ENCODE measurements at regions not wholly inside any gene's neighbourhood (a gene's known extent, or its start where the extent isn't known, plus 50 kb on each side); places are given as distances from the start of the nearest gene placed in this dataset.

GRCh38 chr2:67923696-67924095 is 139.1 kb downstream of the C1D start:
- no peak for TF ChIP-seq CTCF (optimal IDR thresholded peaks at IDR 0.05 in 1 of 3, IDR thresholded peaks at IDR 0.05 in 1 of 3, conservative IDR thresholded peaks at IDR 0.05 in 1 of 3; ENCODE audit: extremely low read depth in 1 of 3, insufficient read depth in 2 of 3, low read length in 3 of 3)
- no peak for TF ChIP-seq EZH2 (IDR thresholded peaks at IDR 0.05; ENCODE audit: low read length)
